ENCODE measurements at regions not wholly inside any gene's neighbourhood (a gene's known extent, or its start where the extent isn't known, plus 50 kb on each side); places are given as distances from the start of the nearest gene placed in this dataset.

GRCh38 chr2:144999936-145000335 lies 480.0 kb upstream of the ZEB2 start:
- ChIA-PET POLR2A (interaction anchor here (0.7 kb wide), 1 partner anchor 1072 kb away, joined by 3 read pairs; no protein-coding TSS in a partner anchor), CTCF (no interaction called here)
- TF ChIP-seq, protein P1, sequence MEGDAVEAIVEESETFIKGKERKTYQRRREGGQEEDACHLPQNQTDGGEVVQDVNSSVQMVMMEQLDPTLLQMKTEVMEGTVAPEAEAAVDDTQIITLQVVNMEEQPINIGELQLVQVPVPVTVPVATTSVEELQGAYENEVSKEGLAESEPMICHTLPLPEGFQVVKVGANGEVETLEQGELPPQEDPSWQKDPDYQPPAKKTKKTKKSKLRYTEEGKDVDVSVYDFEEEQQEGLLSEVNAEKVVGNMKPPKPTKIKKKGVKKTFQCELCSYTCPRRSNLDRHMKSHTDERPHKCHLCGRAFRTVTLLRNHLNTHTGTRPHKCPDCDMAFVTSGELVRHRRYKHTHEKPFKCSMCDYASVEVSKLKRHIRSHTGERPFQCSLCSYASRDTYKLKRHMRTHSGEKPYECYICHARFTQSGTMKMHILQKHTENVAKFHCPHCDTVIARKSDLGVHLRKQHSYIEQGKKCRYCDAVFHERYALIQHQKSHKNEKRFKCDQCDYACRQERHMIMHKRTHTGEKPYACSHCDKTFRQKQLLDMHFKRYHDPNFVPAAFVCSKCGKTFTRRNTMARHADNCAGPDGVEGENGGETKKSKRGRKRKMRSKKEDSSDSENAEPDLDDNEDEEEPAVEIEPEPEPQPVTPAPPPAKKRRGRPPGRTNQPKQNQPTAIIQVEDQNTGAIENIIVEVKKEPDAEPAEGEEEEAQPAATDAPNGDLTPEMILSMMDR (IDR thresholded peaks at IDR 0.05) = no peak
- DNase-seq = no peak
- Mint-ChIP-seq H3K27ac (no peak overlapping the region), H3K36me3 (ENCODE audit: low read depth) (no peaks in the 10 kb centered on the region), H3K4me3 (no peak overlapping the region), H3K4me1 (no peaks in the 10 kb centered on the region), H3K27me3 (no peaks in the 10 kb centered on the region), H3K9me3 (no peaks in the 10 kb centered on the region)
- intact Hi-C loops (cut with micrococcal nuclease) = no loop called here
- no peak for ATAC-seq (ENCODE audit: low read depth)

DNA sequence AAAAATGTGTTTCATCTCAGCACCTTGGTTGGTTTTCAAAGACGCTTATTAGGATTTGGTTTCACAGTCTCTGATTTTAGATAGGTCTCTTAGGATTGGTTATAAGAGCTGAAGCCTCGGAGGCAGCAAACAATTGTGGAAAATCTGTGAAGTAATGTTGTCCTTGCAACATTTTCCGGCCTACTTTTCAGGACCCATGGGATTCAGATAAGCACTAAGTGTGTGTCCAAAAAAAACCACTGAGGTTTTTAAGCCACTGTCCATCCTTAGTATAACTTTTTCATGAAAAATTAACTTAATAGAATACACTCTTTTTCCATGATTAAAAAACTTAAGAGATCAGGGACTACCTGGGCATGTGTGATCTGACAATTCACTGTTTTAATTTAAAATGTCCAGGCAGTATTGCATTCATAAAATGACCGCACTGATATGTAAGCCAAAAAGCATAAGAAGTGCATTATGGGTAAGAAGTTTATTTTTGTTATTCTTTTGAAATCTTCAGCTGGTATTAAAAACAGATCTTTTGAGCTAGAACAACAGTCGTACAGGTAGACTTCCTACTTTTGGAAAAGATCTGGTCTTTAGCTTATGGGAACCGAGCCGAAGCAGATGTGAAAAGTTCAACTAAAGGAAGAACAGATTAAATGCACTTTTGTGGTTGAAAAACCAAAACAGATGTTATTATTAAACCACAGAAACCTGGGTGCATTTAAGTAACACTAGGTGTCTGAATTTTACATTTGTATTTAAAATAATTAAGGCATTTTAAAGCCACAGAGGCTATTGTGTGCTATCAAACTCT lies 479.4 kb upstream of the ZEB2 start:
- no peaks in the 10 kb centered on the region for H3K36me3 Mint-ChIP-seq (ENCODE audit: low read depth)

GRCh38 chr2:144998435-144998834 lies 478.5 kb upstream of the ZEB2 start:
- H3K36me3 Mint-ChIP-seq (ENCODE audit: low read depth) = no peaks in the 10 kb centered on the region
- H3K4me1 Mint-ChIP-seq = no peaks in the 10 kb centered on the region
- CTCF ChIA-PET = no interaction called here
- intact Hi-C loops (cut with micrococcal nuclease) = no loop called here
- no peaks in the 10 kb centered on the region for H3K9me3 Mint-ChIP-seq
- DNase-seq (no peak), ATAC-seq (ENCODE audit: low read depth) (no peak)
- TF ChIP-seq, protein P1 (IDR thresholded peaks at IDR 0.05) = no peak
- no peaks in the 10 kb centered on the region for H3K27me3 Mint-ChIP-seq
- H3K27ac Mint-ChIP-seq = no peak overlapping the region
- POLR2A ChIA-PET = no interaction called here
- no peak overlapping the region for H3K4me3 Mint-ChIP-seq

More for the DNA sequence above, 479.4 kb upstream of the ZEB2 start:
- no peak overlapping the region for H3K4me3 Mint-ChIP-seq
- H3K9me3 Mint-ChIP-seq = no peaks in the 10 kb centered on the region
- intact Hi-C loops (cut with micrococcal nuclease) = no loop called here
- TF ChIP-seq, protein P1 (IDR thresholded peaks at IDR 0.05) = no peak
- no peak overlapping the region for H3K27ac Mint-ChIP-seq
- ChIA-PET CTCF (no interaction called here), POLR2A (no interaction called here)
- no peaks in the 10 kb centered on the region for H3K27me3 Mint-ChIP-seq
- H3K4me1 Mint-ChIP-seq = no peaks in the 10 kb centered on the region
- ATAC-seq (ENCODE audit: low read depth) = no peak
- DNase-seq = no peak

- Mint-ChIP-seq H3K27ac (no peak overlapping the region), H3K9me3 (no peaks in the 10 kb centered on the region), H3K36me3 (ENCODE audit: low read depth) (no peaks in the 10 kb centered on the region), H3K27me3 (no peaks in the 10 kb centered on the region), H3K4me1 (no peaks in the 10 kb centered on the region), H3K4me3 (no peak overlapping the region)
- POLR2A ChIA-PET = no interaction called here
- TF ChIP-seq, protein P1 (IDR thresholded peaks at IDR 0.05) = no peak
- DNase-seq (no peak), ATAC-seq (ENCODE audit: low read depth) (no peak)
- intact Hi-C loops (cut with micrococcal nuclease) = no loop called here
- CTCF ChIA-PET = no interaction called here
Observed at GRCh38 chr2:144996225-144996795, 476.4 kb upstream of the ZEB2 start.

- TF ChIP-seq, protein P1 (IDR thresholded peaks at IDR 0.05) = no peak
- Mint-ChIP-seq H3K4me1 (no peaks in the 10 kb centered on the region), H3K27ac (no peak overlapping the region), H3K27me3 (no peaks in the 10 kb centered on the region), H3K36me3 (ENCODE audit: low read depth) (no peaks in the 10 kb centered on the region), H3K9me3 (no peaks in the 10 kb centered on the region), H3K4me3 (no peak overlapping the region)
- CTCF ChIA-PET = no interaction called here
- intact Hi-C loops (cut with micrococcal nuclease) = no loop called here
- DNase-seq (no peak), ATAC-seq (ENCODE audit: low read depth) (no peak)
- POLR2A ChIA-PET = no interaction called here
Observed at GRCh38 chr2:144995482-144995881, 475.6 kb upstream of the ZEB2 start.
